Thoracic aorta (tissue), 2 donors: ENCODE measurements at regions not wholly inside any gene's neighbourhood (a gene's known extent, or its start where the extent isn't known, plus 50 kb on each side); places are given as distances from the start of the nearest gene placed in this dataset.

Experiments
- ATAC-seq: fragments of 150-250 bp; one replicate; pipeline ENCODE4 v1.8.0; 2017; ENCODE audit warnings: low read depth; ENCODE audit not compliant: insufficient number of reproducible peaks, low FRiP score
- DNase-seq: peaks from one replicate; pipeline ENCODE4 v3.0.0-alpha.2; 2020; ENCODE audit warnings: low spot score
- H3K27ac ChIP-seq, 2 donors: fragments of 200-600 bp; sonication (generic); 1 replicate in 1 of 2; 2 replicates in 1 of 2; pipeline ENCODE4 v1.5.1; 2016; ENCODE audit warnings: mild to moderate bottlenecking in 2 of 2, moderate library complexity in 2 of 2
- H3K27me3 ChIP-seq: fragments of 200-600 bp; sonication (generic); replicated peaks from 2 replicates; pipeline ENCODE4 v1.6.0; 2016; ENCODE audit warnings: mild to moderate bottlenecking; ENCODE audit not compliant: insufficient read depth
- H3K36me3 ChIP-seq: fragments of 200-600 bp; sonication (generic); one replicate; pipeline ENCODE4 v1.5.1; 2016
- H3K4me1 ChIP-seq, 2 donors: fragments of 200-600 bp; sonication (generic); 1 replicate in 1 of 2; 2 replicates in 1 of 2; pipeline versions ENCODE4 v1.5.1 to v1.6.0; 2016; ENCODE audit warnings: low read depth in 2 of 2, mild to moderate bottlenecking in 1 of 2; ENCODE audit not compliant: control insufficient read depth in 1 of 2
- H3K4me3 ChIP-seq: fragments of 200-600 bp; sonication (generic); 2 replicates; pipeline ENCODE4 v1.5.1; 2016; ENCODE audit warnings: mild to moderate bottlenecking
- H3K9me3 ChIP-seq: fragments of 200-600 bp; sonication (generic); 2 replicates; pipeline ENCODE4 v1.5.1; 2016
- TF ChIP-seq, protein P1 (sequence below): fragments of 200-600 bp; sonication (generic); IDR thresholded peaks from one replicate; pipeline ENCODE4 v1.5.1; 2019; ENCODE audit warnings: antibody characterized with exemption

GRCh38 chr2:226357816-226358215 is 441.8 kb downstream of the IRS1 start:
- H3K9me3 ChIP-seq = no peaks in the 10 kb centered on the region
- ATAC-seq (no peak), DNase-seq (no peak)
- H3K27me3 ChIP-seq = no peaks in the 10 kb centered on the region
- H3K4me3 ChIP-seq = no peak overlapping the region
- TF ChIP-seq, protein P1, sequence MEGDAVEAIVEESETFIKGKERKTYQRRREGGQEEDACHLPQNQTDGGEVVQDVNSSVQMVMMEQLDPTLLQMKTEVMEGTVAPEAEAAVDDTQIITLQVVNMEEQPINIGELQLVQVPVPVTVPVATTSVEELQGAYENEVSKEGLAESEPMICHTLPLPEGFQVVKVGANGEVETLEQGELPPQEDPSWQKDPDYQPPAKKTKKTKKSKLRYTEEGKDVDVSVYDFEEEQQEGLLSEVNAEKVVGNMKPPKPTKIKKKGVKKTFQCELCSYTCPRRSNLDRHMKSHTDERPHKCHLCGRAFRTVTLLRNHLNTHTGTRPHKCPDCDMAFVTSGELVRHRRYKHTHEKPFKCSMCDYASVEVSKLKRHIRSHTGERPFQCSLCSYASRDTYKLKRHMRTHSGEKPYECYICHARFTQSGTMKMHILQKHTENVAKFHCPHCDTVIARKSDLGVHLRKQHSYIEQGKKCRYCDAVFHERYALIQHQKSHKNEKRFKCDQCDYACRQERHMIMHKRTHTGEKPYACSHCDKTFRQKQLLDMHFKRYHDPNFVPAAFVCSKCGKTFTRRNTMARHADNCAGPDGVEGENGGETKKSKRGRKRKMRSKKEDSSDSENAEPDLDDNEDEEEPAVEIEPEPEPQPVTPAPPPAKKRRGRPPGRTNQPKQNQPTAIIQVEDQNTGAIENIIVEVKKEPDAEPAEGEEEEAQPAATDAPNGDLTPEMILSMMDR = no peak
- H3K4me1 ChIP-seq = no peaks in the 10 kb centered on the region
- no peaks in the 10 kb centered on the region for H3K36me3 ChIP-seq
- H3K27ac ChIP-seq = no peak overlapping the region

DNA sequence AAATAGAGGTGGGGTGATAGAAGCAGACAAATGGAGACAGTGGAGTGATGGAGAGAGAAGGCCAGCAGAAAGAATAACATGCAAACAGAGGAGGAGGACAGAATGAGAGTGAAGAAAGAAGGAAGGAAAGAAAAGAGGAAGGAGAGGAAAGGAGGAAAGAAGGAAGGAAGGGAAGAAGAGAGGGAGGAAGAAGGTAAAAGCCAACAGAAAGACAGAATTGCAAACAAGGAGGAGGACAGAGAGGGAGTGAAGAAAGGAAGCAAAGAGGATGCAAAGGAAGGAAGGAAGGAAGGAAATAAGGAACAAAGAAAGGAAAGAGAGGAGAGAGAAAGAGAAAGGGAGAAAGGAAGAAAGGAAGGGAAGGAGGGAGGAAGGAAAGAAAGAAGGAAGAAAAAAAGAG is 444.0 kb downstream of the IRS1 start:
- H3K36me3 ChIP-seq = no peaks in the 10 kb centered on the region
- H3K9me3 ChIP-seq = no peaks in the 10 kb centered on the region
- DNase-seq (no peak), ATAC-seq (no peak)
- TF ChIP-seq, protein P1 = no peak
- no peaks in the 10 kb centered on the region for H3K4me1 ChIP-seq
- H3K4me3 ChIP-seq = no peak overlapping the region
- H3K27ac ChIP-seq = no peak overlapping the region
- no peaks in the 10 kb centered on the region for H3K27me3 ChIP-seq

- TF ChIP-seq, protein P1 = no peak
- H3K36me3 ChIP-seq = no peaks in the 10 kb centered on the region
- no peak for ATAC-seq
These were observed 445.2 kb downstream of the IRS1 start for GRCh38 chr2:226354434-226354833.

DNA sequence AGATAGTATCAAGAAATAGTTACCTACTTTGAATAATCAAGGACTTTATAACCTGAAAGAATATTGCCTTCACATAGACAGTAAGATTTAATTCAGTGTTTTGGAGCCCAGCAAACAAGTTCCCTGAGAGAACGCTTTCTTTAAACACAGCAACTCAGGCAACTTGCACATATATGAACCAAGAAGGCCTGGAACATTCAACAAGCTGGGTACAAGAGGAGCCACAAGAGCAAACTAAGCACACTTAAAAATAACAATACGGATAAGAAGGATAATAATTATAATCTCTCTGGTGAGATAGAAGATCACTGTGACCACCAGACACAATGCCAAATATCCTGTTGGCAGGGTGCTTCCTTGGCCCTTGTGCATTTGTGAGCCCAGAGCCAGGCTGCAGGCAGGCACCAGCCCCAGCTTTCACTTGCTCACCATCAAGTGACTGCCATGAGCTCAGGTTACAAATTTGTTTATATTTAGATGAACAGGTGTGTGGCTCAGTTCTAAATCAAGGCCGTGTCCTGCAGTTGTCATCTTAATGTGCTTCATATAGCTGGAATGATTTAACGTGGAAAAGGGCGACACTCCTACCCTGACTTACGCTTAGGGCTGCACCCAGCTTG is 446.6 kb downstream of the IRS1 start:
- H3K4me3 ChIP-seq = no peak overlapping the region
- no peak overlapping the region for H3K27ac ChIP-seq
- TF ChIP-seq, protein P1 = no peak
- no peaks in the 10 kb centered on the region for H3K36me3 ChIP-seq
- no peak for DNase-seq
- no peaks in the 10 kb centered on the region for H3K9me3 ChIP-seq
- no peaks in the 10 kb centered on the region for H3K27me3 ChIP-seq
- no peaks in the 10 kb centered on the region for H3K4me1 ChIP-seq
- ATAC-seq = no peak

More at GRCh38 chr2:226354434-226354833, 445.2 kb downstream of the IRS1 start:
- DNase-seq = no peak
- no peak overlapping the region for H3K27ac ChIP-seq
- no peaks in the 10 kb centered on the region for H3K27me3 ChIP-seq
- no peak overlapping the region for H3K4me3 ChIP-seq
- no peaks in the 10 kb centered on the region for H3K4me1 ChIP-seq
- no peaks in the 10 kb centered on the region for H3K9me3 ChIP-seq

DNA sequence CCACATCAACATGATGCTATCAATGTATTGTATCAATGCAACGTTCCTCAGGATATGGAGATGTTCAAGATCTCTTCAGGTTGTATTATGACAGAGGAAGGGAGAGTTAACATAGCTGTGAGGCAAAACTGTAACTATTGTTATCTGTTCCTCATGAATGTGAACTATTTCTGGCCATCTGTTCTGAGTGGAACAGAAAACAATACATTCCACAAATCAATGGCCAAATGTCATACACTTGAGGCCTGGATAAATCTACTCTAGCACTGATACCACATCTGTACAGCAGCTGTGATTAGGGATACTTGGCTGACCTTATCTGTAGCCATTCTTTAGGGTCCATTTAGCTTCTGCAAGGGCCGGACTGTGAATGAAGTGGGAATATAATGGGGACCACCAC is 447.9 kb downstream of the IRS1 start:
- Histone ChIP-seq H3K27me3 (no peaks in the 10 kb centered on the region), H3K4me3 (no peak overlapping the region), H3K4me1 (no peaks in the 10 kb centered on the region), H3K36me3 (no peaks in the 10 kb centered on the region), H3K27ac (no peak overlapping the region), H3K9me3 (no peaks in the 10 kb centered on the region)
- TF ChIP-seq, protein P1 = no peak
- no peak for ATAC-seq
- no peak for DNase-seq
